ENCODE measurements at regions not wholly inside any gene's neighbourhood (a gene's known extent, or its start where the extent isn't known, plus 50 kb on each side); places are given as distances from the start of the nearest gene placed in this dataset.

GRCh38 chr2:120855855-120856405 lies 120.3 kb downstream of the GLI2 start:
- no peak overlapping the region for H3K4me3 ChIP-seq (ENCODE audit: low read depth, low read length)
- no peak for TF ChIP-seq CTCF (IDR thresholded peaks at IDR 0.05; ENCODE audit: insufficient read depth, low read depth, low read length, missing control alignments)
- no peak for DNase-seq (ENCODE audit: low read depth)

DNA sequence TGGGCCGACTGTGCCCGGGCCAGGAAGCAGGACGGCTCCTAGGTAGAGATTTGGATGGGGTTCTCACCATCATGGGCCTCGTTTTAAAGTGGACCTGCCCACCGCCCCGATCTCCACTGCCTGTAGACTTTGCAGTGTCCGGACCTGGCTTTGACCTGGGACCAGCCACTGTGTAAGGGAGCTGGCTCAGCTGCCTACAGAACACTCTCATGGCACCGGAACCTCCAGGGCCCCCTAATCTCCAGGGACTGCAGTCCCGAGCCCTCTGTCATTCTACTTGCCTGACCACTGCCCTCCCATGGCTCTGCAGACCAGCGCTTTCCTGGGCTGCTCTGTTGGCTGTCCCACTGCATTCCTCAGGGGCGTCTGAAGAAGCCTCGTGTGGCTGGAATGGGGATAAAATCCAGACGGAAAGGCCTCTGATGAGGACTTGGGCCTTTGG lies 120.8 kb downstream of the GLI2 start:
- no peak for DNase-seq (ENCODE audit: low read depth)
- TF ChIP-seq CTCF (IDR thresholded peaks at IDR 0.05; ENCODE audit: insufficient read depth, low read depth, low read length, missing control alignments): no peak
- no peak overlapping the region for H3K4me3 ChIP-seq (ENCODE audit: low read depth, low read length)

GRCh38 chr2:120857422-120857821 lies 121.8 kb downstream of the GLI2 start:
- no peak for DNase-seq (ENCODE audit: low read depth)
- no peak for TF ChIP-seq CTCF (IDR thresholded peaks at IDR 0.05; ENCODE audit: insufficient read depth, low read depth, low read length, missing control alignments)
- no peak overlapping the region for H3K4me3 ChIP-seq (ENCODE audit: low read depth, low read length)

DNA sequence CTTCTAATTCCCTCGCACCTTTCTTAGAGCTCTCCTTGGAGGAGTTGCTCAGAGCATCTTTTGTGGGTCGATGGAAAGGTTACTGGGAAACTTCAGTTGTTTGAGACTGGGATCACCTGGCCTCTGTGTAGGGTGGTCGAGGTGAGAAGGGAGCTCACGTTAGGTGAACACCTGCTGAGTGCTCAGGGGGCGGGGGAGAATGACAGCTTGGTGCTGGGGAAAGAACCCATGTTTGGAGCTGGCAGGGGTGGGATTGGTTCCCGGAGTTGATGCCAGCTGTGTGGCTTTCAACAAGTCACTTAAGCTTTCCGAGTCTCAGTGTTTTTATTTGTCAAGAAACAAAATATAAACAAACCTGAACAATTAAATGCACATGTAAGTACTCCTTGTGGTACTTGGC lies 122.3 kb downstream of the GLI2 start:
- H3K4me3 ChIP-seq (ENCODE audit: low read depth, low read length): no peak overlapping the region
- TF ChIP-seq CTCF (IDR thresholded peaks at IDR 0.05; ENCODE audit: insufficient read depth, low read depth, low read length, missing control alignments): no peak
- no peak for DNase-seq (ENCODE audit: low read depth)

- H3K4me3 ChIP-seq (ENCODE audit: low read depth, low read length): no peak overlapping the region
- no peak for DNase-seq (ENCODE audit: low read depth)
- no peak for TF ChIP-seq CTCF (IDR thresholded peaks at IDR 0.05; ENCODE audit: insufficient read depth, low read depth, low read length, missing control alignments)
Observed at GRCh38 chr2:120858361-120859106, 122.9 kb downstream of the GLI2 start.

DNA sequence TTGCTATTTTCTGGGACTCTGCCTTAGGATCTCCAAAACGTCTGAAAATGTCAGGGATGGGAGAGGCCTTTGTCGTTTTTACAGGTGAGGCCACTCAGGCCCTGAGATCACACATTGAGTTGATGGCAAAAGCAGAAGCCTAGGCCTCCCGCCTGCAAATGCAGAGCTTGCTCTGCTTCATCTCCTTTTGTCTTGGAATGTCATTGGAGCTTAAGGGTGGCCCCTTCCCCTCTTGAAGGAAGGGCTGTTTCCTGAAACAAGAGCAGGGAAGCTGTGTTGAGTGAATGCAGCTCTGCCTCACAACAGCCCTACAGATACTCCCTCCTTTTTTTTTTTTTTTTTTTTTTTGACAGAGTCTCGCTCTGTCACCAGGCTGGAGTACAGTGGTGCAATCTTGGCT lies 123.5 kb downstream of the GLI2 start:
- no peak for TF ChIP-seq CTCF (IDR thresholded peaks at IDR 0.05; ENCODE audit: insufficient read depth, low read depth, low read length, missing control alignments)

More for the DNA sequence above, 123.5 kb downstream of the GLI2 start:
- no peak overlapping the region for H3K4me3 ChIP-seq (ENCODE audit: low read depth, low read length)
- DNase-seq (ENCODE audit: low read depth): no peak
